ENCODE measurements at regions not wholly inside any gene's neighbourhood (a gene's known extent, or its start where the extent isn't known, plus 50 kb on each side); places are given as distances from the start of the nearest gene placed in this dataset.

DNA sequence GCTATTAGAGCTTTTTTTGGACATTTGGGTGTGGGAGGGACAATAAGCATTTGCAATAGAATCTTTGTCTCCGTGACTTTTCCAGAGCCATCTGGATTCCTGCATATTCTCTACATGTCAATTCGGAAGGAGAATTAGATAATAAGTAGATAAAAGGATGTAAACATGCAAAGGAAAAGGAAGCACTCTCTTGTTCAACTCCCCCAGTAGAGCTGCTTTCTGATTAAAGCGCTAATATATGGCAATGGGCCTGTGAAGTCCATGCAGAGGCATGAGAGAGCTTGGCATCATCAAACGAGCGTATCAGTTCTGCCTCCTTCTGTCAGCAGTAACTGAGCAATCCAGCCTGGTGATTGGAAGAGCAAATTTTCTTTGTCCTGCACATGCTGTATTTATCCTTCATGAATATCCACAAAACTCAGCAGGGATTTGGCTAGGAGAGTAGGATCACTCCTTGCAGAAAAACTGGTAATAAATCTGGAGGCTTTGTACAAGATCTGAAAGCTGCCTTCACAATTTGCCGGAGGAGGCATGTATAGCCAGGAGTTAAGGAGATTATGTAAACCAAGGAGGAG is 1752.9 kb downstream of the MAT2B start:
- DNase-seq, result no peak

GRCh38 chr5:165260426-165260825 is 1755.0 kb downstream of the MAT2B start:
- no peak for DNase-seq

GRCh38 chr5:165263536-165263935 is 1758.1 kb downstream of the MAT2B start:
- DNase-seq, result no peak

GRCh38 chr5:165266939-165267338 is 1761.5 kb downstream of the MAT2B start:
- no peak for DNase-seq

DNA sequence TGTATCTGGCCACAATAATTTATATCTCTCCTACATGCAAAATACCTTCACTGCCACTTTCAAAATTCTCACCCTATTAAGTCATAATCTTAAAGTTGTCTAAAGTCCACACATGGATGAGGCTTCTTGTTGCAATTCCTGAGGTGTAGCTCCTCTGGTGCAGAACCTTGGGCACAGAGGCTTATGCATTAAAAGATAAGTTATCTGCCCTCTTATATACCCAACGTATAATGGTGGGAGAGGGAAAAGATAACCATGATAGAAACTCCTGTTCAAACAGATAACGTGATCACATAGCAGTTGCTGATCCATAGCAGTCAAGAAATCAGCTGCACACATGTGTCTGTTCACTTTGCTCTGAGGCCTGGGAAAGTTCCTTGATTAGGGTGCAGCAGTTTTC is 1767.0 kb downstream of the MAT2B start:
- DNase-seq, result no peak

GRCh38 chr5:165277661-165278060 is 1772.2 kb downstream of the MAT2B start:
- no peak for DNase-seq

- no peak for DNase-seq
Measured at GRCh38 chr5:165282491-165282890, 1777.1 kb downstream of the MAT2B start.

- DNase-seq, result no peak
Measured at GRCh38 chr5:165286692-165287091, 1781.3 kb downstream of the MAT2B start.

GRCh38 chr5:165290535-165290934 is 1785.1 kb downstream of the MAT2B start:
- DNase-seq, result no peak

DNA sequence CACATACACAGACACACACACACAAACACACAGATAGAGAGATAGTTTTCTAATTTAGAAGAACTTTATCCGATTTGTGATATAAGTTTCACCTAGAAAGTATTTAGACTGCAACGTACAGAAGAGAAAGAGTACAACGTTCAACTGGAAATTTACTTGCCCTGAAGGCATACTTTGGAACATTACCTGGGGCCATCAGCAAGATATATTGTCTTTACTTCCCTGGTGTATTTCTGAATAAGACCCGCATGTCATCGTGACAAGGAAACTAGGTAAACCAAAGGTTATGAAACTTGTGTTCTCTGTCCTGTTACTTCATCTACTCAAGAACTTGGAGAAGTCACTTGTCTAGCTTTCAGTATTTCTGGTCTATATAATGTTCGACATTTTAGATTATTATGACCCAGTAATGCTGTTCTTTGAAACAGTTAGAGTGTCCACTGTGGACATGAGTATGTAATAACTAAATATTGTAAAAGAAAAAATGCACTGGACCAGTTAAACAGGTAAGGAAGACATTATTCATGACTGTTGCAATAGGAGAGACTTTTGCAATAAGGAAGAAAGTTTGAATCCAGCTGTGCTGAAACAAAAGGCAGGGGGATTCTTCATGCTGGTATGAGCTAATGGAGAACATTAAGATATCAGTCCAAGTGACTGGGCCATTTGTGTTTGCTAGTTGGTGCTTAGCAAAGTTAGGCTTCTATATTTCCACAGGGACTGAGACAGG is 1791.1 kb downstream of the MAT2B start:
- DNase-seq, result no peak

- no peak for DNase-seq
Measured at GRCh38 chr5:165304193-165304827, 1798.9 kb downstream of the MAT2B start.

DNA sequence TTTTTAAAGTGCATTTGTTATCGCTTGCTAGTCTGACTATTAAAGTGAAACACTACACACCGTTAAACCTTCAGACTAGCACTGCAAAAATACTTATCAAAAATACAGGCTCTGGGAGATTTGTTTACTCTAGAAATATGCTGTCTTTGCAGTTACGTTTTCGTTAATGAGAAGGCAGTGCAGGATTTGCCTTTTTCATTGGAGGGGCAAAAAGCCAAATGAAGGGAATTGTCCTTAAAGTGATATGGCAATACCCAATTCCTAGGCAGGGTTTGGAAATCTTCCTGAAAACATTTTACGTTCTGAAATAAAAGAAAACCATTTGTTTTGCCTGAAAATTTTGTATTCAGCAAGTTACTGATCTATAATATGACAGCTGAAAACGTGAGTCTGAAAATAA is 1800.2 kb downstream of the MAT2B start:
- DNase-seq, result no peak

DNA sequence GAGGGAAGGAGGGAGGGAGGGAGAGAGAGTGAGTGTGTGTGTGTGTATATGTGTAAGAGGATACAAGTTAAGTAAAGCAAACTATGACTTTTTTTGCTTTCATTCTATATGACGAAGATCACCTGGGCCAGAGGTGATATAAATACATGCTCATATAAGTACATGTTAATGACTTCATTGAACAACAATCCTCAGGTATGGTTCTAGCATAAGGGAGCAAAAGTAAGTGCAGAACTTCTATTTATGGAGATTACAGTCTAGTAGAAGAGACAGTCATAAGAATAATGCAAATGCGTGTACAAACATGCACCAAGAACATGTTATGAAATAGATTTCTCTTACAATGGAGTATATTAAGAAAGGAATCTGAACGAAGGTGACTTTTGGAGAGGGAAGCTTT is 1804.0 kb downstream of the MAT2B start:
- DNase-seq, result no peak

DNA sequence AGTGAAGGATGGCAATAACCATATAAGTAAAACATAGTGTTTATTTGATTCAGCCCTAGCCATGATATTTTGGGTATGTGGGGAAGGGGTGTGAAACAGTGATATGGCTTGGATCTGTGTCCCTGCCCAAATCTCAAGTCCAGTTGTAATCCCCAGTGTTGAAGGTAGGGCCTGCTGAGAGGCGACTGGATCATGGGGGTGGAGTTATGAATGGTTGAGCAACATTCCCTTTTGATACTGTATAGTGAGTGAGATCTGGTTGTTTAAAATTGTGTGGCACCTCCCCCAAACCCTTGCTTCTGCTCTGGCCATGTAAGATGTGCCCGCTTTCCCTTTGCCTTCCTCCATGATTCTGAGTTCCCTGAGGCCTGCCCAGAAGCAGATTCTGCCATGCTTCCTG is 1804.6 kb downstream of the MAT2B start:
- DNase-seq, result no peak

- DNase-seq, result no peak
Measured at GRCh38 chr5:165321912-165322311, 1816.5 kb downstream of the MAT2B start.

- DNase-seq, result no peak
Measured at GRCh38 chr5:165325221-165325620, 1819.8 kb downstream of the MAT2B start.

GRCh38 chr5:165327631-165328030 is 1822.2 kb downstream of the MAT2B start:
- no peak for DNase-seq

- no peak for DNase-seq
Measured at GRCh38 chr5:165328846-165329245, 1823.4 kb downstream of the MAT2B start.

DNA sequence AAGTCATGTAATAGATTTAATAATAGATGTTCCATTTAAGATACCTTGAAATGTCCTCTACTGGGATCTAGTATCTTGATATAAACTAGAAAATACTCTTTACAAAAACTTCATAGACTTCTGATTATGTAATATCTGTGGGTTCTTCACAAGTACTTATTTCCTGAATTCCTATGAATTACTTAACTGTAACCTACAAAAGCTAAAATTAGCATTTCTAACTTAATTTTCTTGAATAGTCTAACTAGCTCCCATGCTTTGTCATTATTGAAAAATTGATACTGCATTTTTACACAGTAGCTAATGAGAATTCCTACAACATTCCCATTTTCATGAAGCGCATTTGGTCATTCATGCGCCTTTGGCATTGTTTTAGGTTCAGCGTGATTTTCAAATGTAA is 1828.2 kb downstream of the MAT2B start:
- no peak for DNase-seq

DNA sequence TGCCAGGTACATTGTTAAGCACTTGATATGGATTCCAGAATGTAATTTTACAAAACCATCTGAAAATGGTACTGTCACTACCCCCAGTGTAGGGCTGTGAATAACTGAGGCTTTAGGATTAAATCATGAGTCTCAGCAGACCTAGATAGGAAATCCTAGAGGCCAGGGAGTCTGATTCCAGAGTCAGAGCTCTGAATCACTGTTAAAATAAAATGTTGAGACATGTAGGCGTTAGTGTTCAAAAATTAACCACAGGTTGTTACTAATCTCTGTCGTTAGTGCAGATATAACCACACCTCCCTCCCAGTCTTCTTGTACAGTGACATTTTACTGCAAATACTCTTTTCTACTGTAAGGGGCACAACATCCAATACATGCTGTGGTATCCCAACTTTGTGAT is 1828.8 kb downstream of the MAT2B start:
- DNase-seq, result no peak

GRCh38 chr5:165349735-165350134 is 1844.3 kb downstream of the MAT2B start:
- DNase-seq, result no peak

- no peak for DNase-seq
Measured at GRCh38 chr5:165351342-165351741, 1845.9 kb downstream of the MAT2B start.

DNA sequence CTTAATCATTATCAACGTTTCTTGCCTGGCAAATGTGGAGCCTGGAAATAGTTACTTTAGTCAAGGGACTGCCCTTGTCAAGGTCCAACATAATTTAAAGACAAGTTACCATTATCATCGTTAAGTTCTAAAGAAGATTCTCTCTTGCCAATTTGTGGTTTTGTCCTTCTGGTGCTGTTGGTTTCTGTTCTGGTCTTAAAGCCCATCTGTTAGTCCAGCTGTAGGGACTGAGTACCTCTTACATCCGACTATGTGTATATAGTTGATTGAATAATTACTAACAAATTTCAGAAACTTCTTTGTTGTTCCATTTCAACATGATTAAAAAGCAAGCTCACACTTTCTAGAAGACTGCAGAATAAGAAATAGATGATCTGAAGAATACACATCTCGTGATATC is 1854.9 kb downstream of the MAT2B start:
- DNase-seq, result no peak

- no peak for DNase-seq
Measured at GRCh38 chr5:165360784-165361542, 1855.5 kb downstream of the MAT2B start.

Measured in NCI-H1092 treated with DMSO at 0.1 percent for 48 hours (cell line).